GM19043 (cell line): ENCODE measurements at regions not wholly inside any gene's neighbourhood (a gene's known extent, or its start where the extent isn't known, plus 50 kb on each side); places are given as distances from the start of the nearest gene placed in this dataset.

Source experiments
- ATAC-seq: cut with Tn5 transposase; IDR thresholded peaks from one replicate; pipeline ENCODE4 v1.9.1; 2021; ENCODE audit warnings: low read depth; ENCODE audit not compliant: unreplicated experiment

GRCh38 chr12:43102546-43103264 is 449.3 kb downstream of the ADAMTS20 start:
- no peak for ATAC-seq

GRCh38 chr12:43100231-43100630 is 451.8 kb downstream of the ADAMTS20 start:
- ATAC-seq = no peak

- no peak for ATAC-seq
These were observed 452.3 kb downstream of the ADAMTS20 start for GRCh38 chr12:43099691-43100163.

- no peak for ATAC-seq
These were observed 453.0 kb downstream of the ADAMTS20 start for GRCh38 chr12:43098766-43099550.

GRCh38 chr12:43098071-43098470 is 453.9 kb downstream of the ADAMTS20 start:
- no peak for ATAC-seq

- ATAC-seq = no peak
These were observed 454.5 kb downstream of the ADAMTS20 start for GRCh38 chr12:43097471-43097870.

GRCh38 chr12:43095669-43096280 is 456.2 kb downstream of the ADAMTS20 start:
- no peak for ATAC-seq

GRCh38 chr12:43094886-43095575 is 457.0 kb downstream of the ADAMTS20 start:
- ATAC-seq = no peak

GRCh38 chr12:43090981-43091380 is 461.0 kb downstream of the ADAMTS20 start:
- ATAC-seq = no peak

- ATAC-seq = no peak
These were observed 464.6 kb downstream of the ADAMTS20 start for GRCh38 chr12:43087195-43088091.

- ATAC-seq = no peak
These were observed 472.5 kb downstream of the ADAMTS20 start for GRCh38 chr12:43079476-43079875.

- no peak for ATAC-seq
These were observed 473.0 kb downstream of the ADAMTS20 start for GRCh38 chr12:43078976-43079375.

- ATAC-seq = no peak
These were observed 479.6 kb downstream of the ADAMTS20 start for GRCh38 chr12:43072431-43072830.

- no peak for ATAC-seq
These were observed 480.2 kb upstream of the PRICKLE1 start for GRCh38 chr12:43069768-43070221.

GRCh38 chr12:43066471-43066870 is 476.9 kb upstream of the PRICKLE1 start:
- no peak for ATAC-seq

GRCh38 chr12:43063650-43064049 is 474.1 kb upstream of the PRICKLE1 start:
- no peak for ATAC-seq

- no peak for ATAC-seq
These were observed 472.8 kb upstream of the PRICKLE1 start for GRCh38 chr12:43062201-43062895.

- no peak for ATAC-seq
These were observed 471.2 kb upstream of the PRICKLE1 start for GRCh38 chr12:43060742-43061141.

GRCh38 chr12:43058616-43059015 is 469.1 kb upstream of the PRICKLE1 start:
- no peak for ATAC-seq
